ENCODE measurements at regions not wholly inside any gene's neighbourhood (a gene's known extent, or its start where the extent isn't known, plus 50 kb on each side); places are given as distances from the start of the nearest gene placed in this dataset.

DNA sequence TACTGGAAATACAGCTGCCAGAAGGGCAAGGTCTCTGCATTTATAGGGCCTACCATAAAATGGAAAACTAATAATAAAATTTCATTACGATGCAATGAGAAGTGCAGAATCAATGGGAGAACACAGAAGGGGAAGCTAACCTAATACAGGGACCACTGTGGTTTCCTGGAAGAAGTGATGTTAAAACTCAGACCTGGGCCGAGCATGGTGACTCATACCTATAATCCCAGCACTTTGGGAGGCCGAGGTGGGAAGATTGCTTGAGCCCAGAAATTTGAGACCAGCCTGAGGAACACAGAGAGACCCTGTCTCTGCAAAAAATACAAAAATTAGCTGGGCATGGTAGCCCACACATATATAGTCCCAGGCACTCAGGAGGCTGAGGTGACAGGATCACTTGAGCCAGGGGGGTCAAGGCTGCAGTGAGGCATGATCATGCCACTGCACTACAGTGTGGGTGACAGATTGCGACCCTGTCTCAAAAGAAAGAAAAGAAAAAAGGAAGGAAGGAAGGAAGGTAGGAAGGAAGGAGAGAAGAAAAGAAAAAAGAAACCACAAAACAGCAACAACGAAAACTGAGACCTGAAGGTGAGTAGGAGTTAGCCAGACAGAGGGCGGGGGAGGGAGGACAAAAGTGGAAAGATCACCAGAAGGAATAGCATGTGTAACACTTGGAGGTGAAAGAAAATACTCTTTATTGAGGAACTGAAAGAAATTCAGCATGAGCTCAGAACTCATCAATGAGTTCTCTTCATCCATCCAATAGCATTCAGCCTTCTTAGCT lies 58.3 kb upstream of the DTNA start:
- DNase-seq = no peak

DNA sequence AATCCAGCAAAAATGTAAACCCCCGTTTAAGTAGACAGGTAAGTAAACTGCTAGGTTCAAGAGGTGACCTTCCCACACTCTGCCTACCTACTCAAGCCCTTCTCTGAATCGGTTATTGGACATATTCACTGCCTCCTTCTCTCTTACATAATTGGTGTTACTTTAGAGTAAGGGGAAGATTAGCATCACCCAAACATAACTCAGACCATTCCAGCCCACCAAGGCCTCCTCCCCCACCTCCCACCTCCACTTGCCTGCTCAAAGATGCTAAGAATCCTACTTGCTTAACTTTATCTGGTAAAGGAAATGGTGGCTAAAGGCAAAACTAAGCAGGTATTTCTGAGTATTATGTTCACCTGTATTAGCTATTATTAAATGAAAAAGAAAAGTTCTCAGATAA lies 55.0 kb upstream of the DTNA start:
- no peak for DNase-seq

DNA sequence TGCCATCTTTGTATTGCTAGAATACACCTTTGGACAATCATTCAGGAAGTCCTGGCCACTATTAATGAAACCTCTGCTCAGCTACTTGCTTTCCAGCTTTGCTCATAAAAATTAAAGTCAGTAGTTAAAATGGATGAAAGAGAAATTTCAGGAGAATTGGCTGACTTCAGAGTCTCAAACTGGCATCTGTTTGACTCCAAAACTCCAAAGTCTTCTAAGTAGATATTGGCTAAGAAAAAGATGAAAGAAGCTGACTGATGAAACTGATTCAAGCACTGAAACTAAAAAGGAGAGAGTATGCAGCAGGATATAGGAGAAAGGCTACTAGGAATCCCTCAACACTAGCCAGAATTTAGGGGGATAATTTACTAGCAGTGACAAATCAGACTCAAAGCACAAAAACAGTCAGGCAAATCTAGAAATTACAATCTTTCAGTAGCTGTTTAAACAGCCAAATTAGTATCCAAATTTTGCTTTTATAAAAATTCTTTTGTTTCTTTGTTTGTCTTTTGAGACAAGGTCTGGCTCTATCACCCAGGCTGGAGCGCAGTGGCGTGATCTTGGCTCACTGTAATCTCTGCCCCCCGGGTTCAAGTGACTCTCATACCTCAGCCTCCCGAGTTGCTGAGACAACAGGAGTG lies 52.1 kb upstream of the DTNA start:
- DNase-seq = no peak

DNA sequence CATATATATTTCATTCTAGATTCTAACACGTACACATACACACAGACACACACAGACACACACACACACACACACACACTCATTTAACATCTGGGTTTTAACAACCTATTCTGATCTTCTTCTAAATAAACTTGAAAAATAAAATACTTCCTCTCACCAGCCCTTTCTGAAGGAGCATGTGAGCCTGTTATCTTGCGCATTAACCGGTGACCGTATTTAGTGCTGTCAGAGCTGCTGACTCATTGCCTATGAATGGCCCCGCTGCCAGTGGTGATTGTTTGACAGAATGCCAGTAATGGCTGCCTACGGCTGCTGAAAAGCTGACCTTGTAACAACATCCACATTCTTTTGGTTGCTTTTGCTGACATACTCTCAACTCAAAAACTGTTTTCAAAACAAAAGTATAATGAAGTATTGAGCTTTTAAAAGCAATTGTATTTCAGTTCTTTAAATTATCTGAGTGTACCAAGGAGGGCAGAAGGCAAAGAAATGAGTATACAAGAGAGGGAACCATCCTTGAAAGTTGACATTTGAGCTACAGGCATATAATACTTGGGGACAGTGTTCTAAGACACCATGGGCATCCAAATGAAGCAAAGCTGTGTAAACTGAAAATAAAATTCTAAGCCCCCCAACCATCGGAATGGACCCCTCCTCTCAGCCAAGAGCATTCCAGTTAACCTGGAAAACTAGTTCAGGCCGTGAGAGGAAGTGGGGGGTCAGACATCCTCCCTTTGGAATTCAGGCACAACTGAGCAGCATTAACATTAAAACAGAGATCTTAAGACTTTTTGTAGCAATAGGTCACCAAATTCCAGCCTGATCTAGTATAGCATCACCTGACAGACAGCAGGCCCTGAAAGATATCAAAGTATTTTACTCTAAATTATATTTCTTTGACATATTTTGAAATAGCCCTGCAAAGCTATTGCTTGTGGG lies 50.2 kb upstream of the DTNA start:
- peak; percentile 24 for DNase-seq

Measured in DMS79 (cell line).